H1 (cell line): ENCODE measurements at regions not wholly inside any gene's neighbourhood (a gene's known extent, or its start where the extent isn't known, plus 50 kb on each side); places are given as distances from the start of the nearest gene placed in this dataset.
A peak's percentile ranks its signal among the peaks of the same experiment; 100 is the strongest.

Experiments
- CTCF ChIA-PET: fragments of 300-600 bp; sonication (Branson Sonifier 250); formaldehyde crosslinking; loops from one replicate; lab custom pipeline; 2021; ENCODE audit not compliant: partially characterized antibody; lab: Charles Lee
- POLR2A ChIA-PET: fragments of 300-600 bp; sonication (Branson Sonifier 250); formaldehyde crosslinking; loops from one replicate; lab custom pipeline; 2021; ENCODE audit warnings: inconsistent platforms; ENCODE audit not compliant: partially characterized antibody; lab: Charles Lee
- DNase-seq, 2 experiments: peaks; one replicate each; pipeline versions ENCODE4 v3.0.0 to v3.0.0-alpha.2; 2010 to 2022; ENCODE audit warnings: low spot score in 2 of 2, low read depth in 1 of 2, mixed read lengths in 1 of 2
- FAIRE-seq: peaks from 2 replicates; lab custom pipeline; 2011; peaks lifted over from hg19 to GRCh38; lab: Jason Lieb, UNC
- H2AFZ ChIP-seq: 2 replicates; pipeline ENCODE4 v1.8.1; 2012; ENCODE audit warnings: low read length, inconsistent platforms
- H2AK5ac ChIP-seq: 2 replicates; pipeline ENCODE4 v1.6.1; 2013; ENCODE audit warnings: low read depth, low read length
- H2BK120ac ChIP-seq: replicated peaks from 2 replicates; pipeline ENCODE3; 2013; ENCODE audit warnings: low read depth, low read length, inconsistent platforms
- H2BK12ac ChIP-seq: 2 replicates; pipeline ENCODE4 v1.6.1; 2013; ENCODE audit warnings: low read depth, low read length
- H2BK15ac ChIP-seq: 2 replicates; pipeline ENCODE4 v1.6.1; 2013; ENCODE audit warnings: low read length
- H2BK20ac ChIP-seq: 2 replicates; pipeline ENCODE4 v1.6.1; 2013; ENCODE audit warnings: low read length
- H2BK5ac ChIP-seq: 2 replicates; pipeline ENCODE4 v1.6.1; 2013; ENCODE audit warnings: low read depth, low read length
- H3K14ac ChIP-seq: 2 replicates; pipeline ENCODE4 v1.6.1; 2013; ENCODE audit warnings: inconsistent platforms; ENCODE audit not compliant: insufficient read length
- H3K18ac ChIP-seq: 2 replicates; pipeline ENCODE4 v1.6.1; 2013; ENCODE audit warnings: low read length; ENCODE audit errors: extremely low read depth
- H3K23ac ChIP-seq: 2 replicates; pipeline ENCODE4 v1.6.1; 2013; ENCODE audit warnings: inconsistent platforms; ENCODE audit not compliant: insufficient read length
- H3K23me2 ChIP-seq: 2 replicates; pipeline ENCODE4 v1.6.1; 2013; ENCODE audit warnings: low read depth, low read length
- H3K27ac ChIP-seq: 2 replicates; pipeline ENCODE4 v1.6.1; 2011; ENCODE audit warnings: low read depth, low read length, inconsistent platforms
- H3K27me3 ChIP-seq, 4 experiments: replicated peaks in 1 of 4; 1 replicate in 1 of 4; 2 replicates in 3 of 4; pipeline versions ENCODE4 v1.6.1 to v1.8.1; 2011 to 2013; ENCODE audit warnings: low read length in 3 of 4, mild to moderate bottlenecking in 3 of 4, inconsistent platforms in 2 of 4, mixed read lengths in 2 of 4, moderate library complexity in 1 of 4; ENCODE audit not compliant: control insufficient read depth in 3 of 4, insufficient read depth in 3 of 4; ENCODE audit errors: extremely low read depth in 1 of 4
- H3K36me3 ChIP-seq, 4 experiments: 2 replicates each; pipeline versions ENCODE4 v1.6.1 to v1.8.1; 2011 to 2013; ENCODE audit warnings: mild to moderate bottlenecking in 4 of 4, low read length in 3 of 4, moderate library complexity in 2 of 4, control low read depth in 1 of 4, inconsistent platforms in 1 of 4; ENCODE audit not compliant: insufficient read depth in 4 of 4, control insufficient read depth in 2 of 4
- H3K4ac ChIP-seq: replicated peaks from 2 replicates; pipeline ENCODE3; 2013; ENCODE audit warnings: low read length, low read depth, mixed read lengths, inconsistent platforms; ENCODE audit not compliant: insufficient read length
- H3K4me1 ChIP-seq, 4 experiments: replicated peaks in 1 of 4; 1 replicate in 1 of 4; 2 replicates in 3 of 4; pipeline versions ENCODE4 v1.6.1 to v1.8.1; 2011 to 2013; ENCODE audit warnings: low read length in 3 of 4, inconsistent platforms in 2 of 4, mixed read lengths in 1 of 4; ENCODE audit not compliant: insufficient read depth in 4 of 4, control insufficient read depth in 3 of 4
- H3K4me2 ChIP-seq, 2 experiments: 2 replicates each; pipeline versions ENCODE4 v1.6.1 to v1.8.1; 2011 to 2013; ENCODE audit warnings: low read depth in 2 of 2, low read length in 2 of 2, control low read depth in 1 of 2, inconsistent platforms in 1 of 2, mild to moderate bottlenecking in 1 of 2; ENCODE audit not compliant: insufficient read depth in 1 of 2
- H3K4me3 ChIP-seq, 4 experiments: fragments of 200-600, 300-600 bp in 1 of 4; sonication (generic), shearing (Covaris generic), sonication (Bioruptor Twin) in 1 of 4; 2 replicates each; pipeline versions ENCODE4 v1.5.1 to v1.8.1; 2011 to 2016; ENCODE audit warnings: low read length in 4 of 4, low read depth in 3 of 4, control low read depth in 2 of 4, inconsistent platforms in 2 of 4, mild to moderate bottlenecking in 2 of 4, mixed read lengths in 1 of 4, moderate library complexity in 1 of 4; ENCODE audit not compliant: insufficient read depth in 2 of 4; ENCODE audit errors: extremely low read depth in 1 of 4
- H3K56ac ChIP-seq: replicated peaks from 2 replicates; pipeline ENCODE3; 2013; ENCODE audit warnings: low read depth, mild to moderate bottlenecking, mixed read lengths, low read length, inconsistent platforms; ENCODE audit not compliant: insufficient read length
- H3K79me1 ChIP-seq: 2 replicates; pipeline ENCODE4 v1.6.1; 2013; ENCODE audit warnings: low read depth, low read length, control low read depth
- H3K79me2 ChIP-seq, 2 experiments: 2 replicates each; pipeline versions ENCODE4 v1.6.1 to v1.8.1; 2012 to 2013; ENCODE audit warnings: low read length in 2 of 2, mild to moderate bottlenecking in 2 of 2, inconsistent platforms in 1 of 2; ENCODE audit not compliant: insufficient read depth in 2 of 2, control insufficient read depth in 1 of 2
- H3K9ac ChIP-seq, 4 experiments: replicated peaks in 1 of 4; 1 replicate in 1 of 4; 2 replicates in 3 of 4; pipeline versions ENCODE4 v1.6.1 to v1.8.1; 2011 to 2013; ENCODE audit warnings: low read depth in 3 of 4, low read length in 3 of 4, control low read depth in 2 of 4, mild to moderate bottlenecking in 2 of 4, moderate library complexity in 2 of 4, inconsistent platforms in 1 of 4; ENCODE audit errors: extremely low read depth in 1 of 4
- H3K9me3 ChIP-seq, 2 experiments: 2 replicates each; pipeline versions ENCODE4 v1.6.1 to v1.8.1; 2012 to 2013; ENCODE audit warnings: mild to moderate bottlenecking in 2 of 2, moderate library complexity in 2 of 2, control low read depth in 1 of 2, inconsistent platforms in 1 of 2, low read depth in 1 of 2, low read length in 1 of 2, mixed read lengths in 1 of 2; ENCODE audit not compliant: insufficient read depth in 2 of 2
- H4K20me1 ChIP-seq, 2 experiments: replicated peaks in 1 of 2; 2 replicates each; pipeline versions ENCODE3 to v1.8.1; 2011 to 2013; ENCODE audit warnings: inconsistent platforms in 2 of 2, low read length in 2 of 2, mild to moderate bottlenecking in 1 of 2; ENCODE audit not compliant: insufficient read depth in 2 of 2, control insufficient read depth in 1 of 2
- H4K5ac ChIP-seq: 2 replicates; pipeline ENCODE4 v1.6.1; 2013; ENCODE audit warnings: low read length, low read depth, mixed read lengths, inconsistent platforms; ENCODE audit not compliant: insufficient read length
- H4K8ac ChIP-seq: 2 replicates; pipeline ENCODE4 v1.8.0; 2013; ENCODE audit warnings: mild to moderate bottlenecking, moderate library complexity, low read length, inconsistent platforms; ENCODE audit not compliant: insufficient read depth; ENCODE audit errors: extremely low read depth
- H4K91ac ChIP-seq: replicated peaks from 2 replicates; pipeline ENCODE3; 2013; ENCODE audit warnings: low read length, mixed read lengths, inconsistent platforms; ENCODE audit not compliant: insufficient read length
- WGBS, 2 experiments: shearing (Covaris generic) in 1 of 2; methylation state at CpG; one replicate each; pipeline versions ENCODE4 v1.1.6 to v1.1.7; 2013 to 2015; ENCODE audit warnings: low lambda C conversion rate in 2 of 2, mixed read lengths in 2 of 2, inconsistent platforms in 1 of 2, low coverage in 1 of 2, missing lambda C conversion rate in 1 of 2; ENCODE audit not compliant: insufficient replicate concordance in 2 of 2, insufficient coverage in 1 of 2, insufficient read length in 1 of 2; ENCODE audit errors: extremely low coverage in 1 of 2, missing lambda C conversion rate in 1 of 2; 5-methylcytosine and 5-hydroxymethylcytosine counted together

DNA sequence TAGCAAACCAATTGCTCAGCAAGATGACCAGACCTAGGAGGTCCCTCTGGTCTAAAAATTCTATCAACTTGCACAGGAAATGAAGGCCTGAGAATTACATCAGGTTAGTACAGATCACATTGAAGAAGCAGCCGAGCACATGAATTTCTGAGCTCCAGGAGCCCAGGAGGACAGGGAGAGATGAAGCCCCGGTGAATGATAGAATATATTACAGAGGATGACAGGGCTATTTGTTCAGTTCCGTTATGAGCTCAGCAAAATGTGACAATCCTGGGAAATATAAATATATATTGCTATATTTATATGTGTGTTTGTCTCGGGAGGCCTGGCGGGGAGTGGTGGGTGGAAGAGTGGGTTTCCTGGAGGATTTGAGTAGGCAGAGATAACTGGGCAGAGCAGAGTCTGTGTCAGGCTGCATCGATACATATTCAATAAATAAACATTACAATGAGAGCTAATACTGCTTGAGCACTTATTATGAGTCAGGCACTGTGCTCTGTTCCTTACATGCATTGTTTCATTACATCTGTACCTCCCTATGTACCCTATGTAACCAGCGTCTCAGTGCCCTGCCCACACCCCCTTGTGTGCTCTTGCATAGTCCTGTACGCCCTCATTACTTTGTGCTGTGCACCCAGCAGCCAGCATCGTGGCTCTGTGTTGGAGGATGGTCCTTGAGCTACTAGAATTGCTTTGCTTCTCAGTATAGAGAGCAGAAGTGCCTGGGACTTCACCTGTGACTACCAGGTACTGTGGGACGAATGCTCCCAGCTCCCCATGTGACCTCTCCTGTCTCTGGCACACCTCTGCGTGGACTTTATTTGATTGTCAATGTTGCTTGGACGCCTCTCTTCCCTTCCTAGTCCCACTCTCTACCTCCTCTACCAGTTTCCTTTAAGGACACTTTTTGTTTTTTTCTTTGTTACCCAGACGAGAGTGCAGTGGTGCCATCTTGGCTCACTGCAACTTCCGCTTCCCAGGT lies 58.1 kb upstream of the KLF9 start:
- H2AFZ ChIP-seq, result no peak overlapping the region; the same call in 1 of the 2 replicates
- no peaks in the 10 kb centered on the region for H3K79me1 ChIP-seq
- no peak overlapping the region for H2BK5ac ChIP-seq
- H2BK15ac ChIP-seq, result no peak overlapping the region
- no peak overlapping the region for H3K23ac ChIP-seq
- H3K56ac ChIP-seq, result no peak overlapping the region
- no peak overlapping the region for H4K5ac ChIP-seq
- H3K9ac ChIP-seq, result no peak overlapping the region
- H3K27ac ChIP-seq, result no peak overlapping the region
- H3K18ac ChIP-seq, result no peak overlapping the region
- no peak overlapping the region for H2BK120ac ChIP-seq
- no peak overlapping the region for H3K4me3 ChIP-seq
- no peaks in the 10 kb centered on the region for H3K36me3 ChIP-seq
- CTCF ChIA-PET, result interaction anchor here (0.6 to 4.5 kb wide), 3 partner anchors 13 to 106 kb away, joined by 3 to 29 read pairs (median 3); no protein-coding TSS in a partner anchor
- FAIRE-seq, result no peak
- no peak for DNase-seq
- H3K79me2 ChIP-seq, result no peaks in the 10 kb centered on the region
- no peak overlapping the region; the same call in 1 of the 2 replicates for H2BK12ac ChIP-seq
- H4K20me1 ChIP-seq, result no peaks in the 10 kb centered on the region
- H4K8ac ChIP-seq, result no peak overlapping the region
- H3K4me2 ChIP-seq, result no peak overlapping the region
- H3K14ac ChIP-seq, result no peak overlapping the region
- H3K4ac ChIP-seq, result no peak overlapping the region
- POLR2A ChIA-PET, result no interaction called here
- no peaks in the 10 kb centered on the region for H3K9me3 ChIP-seq
- 87% methylated on average over 14 of the region's 14 CpGs; no CpG with 5 or more reads in 1 of the 2 experiments for WGBS, 2 experiments
- 0 out of 2 replicates have a peak overlapping the region, but pooled peaks have one; percentile 77 for H2BK20ac ChIP-seq
- peaks cover 0 to 3% (median 0%) of the 10 kb centered on the region in 4 experiments; a peak in 1 of 7 replicates for H3K4me1 ChIP-seq
- no peaks in the 10 kb centered on the region for H3K23me2 ChIP-seq
- H2AK5ac ChIP-seq, result no peak overlapping the region
- no peaks in the 10 kb centered on the region for H3K27me3 ChIP-seq
- no peak overlapping the region for H4K91ac ChIP-seq
